ENCODE measurements at regions not wholly inside any gene's neighbourhood (a gene's known extent, or its start where the extent isn't known, plus 50 kb on each side); places are given as distances from the start of the nearest gene placed in this dataset.

DNA sequence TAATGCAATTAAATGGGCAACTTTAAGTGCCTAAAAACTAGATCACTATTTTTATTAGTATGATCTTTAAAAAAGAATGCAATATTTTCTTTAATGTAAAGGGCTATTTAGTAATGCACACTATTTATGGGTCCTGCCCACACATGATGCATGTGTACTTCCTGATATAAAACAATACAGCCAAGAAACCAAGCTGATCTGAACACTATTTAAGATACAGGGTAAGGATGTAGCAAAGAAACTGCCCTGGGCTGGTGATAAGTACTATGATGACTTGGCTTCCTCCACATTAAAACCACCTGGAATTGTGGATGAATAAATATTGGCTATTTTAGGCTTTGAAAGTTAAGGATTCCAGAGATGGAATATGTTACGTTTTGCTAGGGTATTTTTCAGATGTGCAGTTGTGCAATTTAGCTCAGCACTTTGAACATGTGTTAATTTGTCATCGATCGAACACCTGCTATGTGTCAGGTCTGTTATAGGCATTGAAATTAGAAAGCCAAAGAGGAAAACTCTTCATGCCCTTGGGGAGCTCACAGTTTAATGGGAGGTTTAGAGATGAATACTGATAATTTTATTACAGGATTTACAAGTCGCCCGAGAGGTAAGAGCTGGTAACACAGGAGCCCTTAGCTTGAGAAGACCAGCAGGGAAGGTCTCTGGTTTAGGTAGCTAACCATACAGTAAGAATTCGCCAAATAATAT, 276.7 kb downstream of the PLK2 start:
- no peaks in the 10 kb centered on the region for H3K9me3 ChIP-seq
- no peaks in the 10 kb centered on the region for H3K36me3 ChIP-seq
- no peak for DNase-seq
- TF ChIP-seq, protein P1, sequence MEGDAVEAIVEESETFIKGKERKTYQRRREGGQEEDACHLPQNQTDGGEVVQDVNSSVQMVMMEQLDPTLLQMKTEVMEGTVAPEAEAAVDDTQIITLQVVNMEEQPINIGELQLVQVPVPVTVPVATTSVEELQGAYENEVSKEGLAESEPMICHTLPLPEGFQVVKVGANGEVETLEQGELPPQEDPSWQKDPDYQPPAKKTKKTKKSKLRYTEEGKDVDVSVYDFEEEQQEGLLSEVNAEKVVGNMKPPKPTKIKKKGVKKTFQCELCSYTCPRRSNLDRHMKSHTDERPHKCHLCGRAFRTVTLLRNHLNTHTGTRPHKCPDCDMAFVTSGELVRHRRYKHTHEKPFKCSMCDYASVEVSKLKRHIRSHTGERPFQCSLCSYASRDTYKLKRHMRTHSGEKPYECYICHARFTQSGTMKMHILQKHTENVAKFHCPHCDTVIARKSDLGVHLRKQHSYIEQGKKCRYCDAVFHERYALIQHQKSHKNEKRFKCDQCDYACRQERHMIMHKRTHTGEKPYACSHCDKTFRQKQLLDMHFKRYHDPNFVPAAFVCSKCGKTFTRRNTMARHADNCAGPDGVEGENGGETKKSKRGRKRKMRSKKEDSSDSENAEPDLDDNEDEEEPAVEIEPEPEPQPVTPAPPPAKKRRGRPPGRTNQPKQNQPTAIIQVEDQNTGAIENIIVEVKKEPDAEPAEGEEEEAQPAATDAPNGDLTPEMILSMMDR (IDR thresholded peaks at IDR 0.05): no peak
- no peak for TF ChIP-seq POLR2A (IDR thresholded peaks at IDR 0.05)
- H3K4me1 ChIP-seq: peaks cover 0 to 26% (median 8%) of the 10 kb centered on the region in 12 donors
- intact Hi-C loops (cut with DNase I): loop anchor here in 2 of 10 donors (5.0 to 10.0 kb wide), 2 partner anchors 59 to 272 kb away; no protein-coding TSS in a partner anchor
- ATAC-seq: no peak
- WGBS, 4 donors: 71 to 75% (median 73%) methylated on average over 6 of the region's 6 CpGs
- H3K27me3 ChIP-seq: no peaks in the 10 kb centered on the region
- H3K4me3 ChIP-seq: no peak overlapping the region
- peak overlapping the region in 1 of 12 donors; percentile 36 for H3K27ac ChIP-seq

DNA sequence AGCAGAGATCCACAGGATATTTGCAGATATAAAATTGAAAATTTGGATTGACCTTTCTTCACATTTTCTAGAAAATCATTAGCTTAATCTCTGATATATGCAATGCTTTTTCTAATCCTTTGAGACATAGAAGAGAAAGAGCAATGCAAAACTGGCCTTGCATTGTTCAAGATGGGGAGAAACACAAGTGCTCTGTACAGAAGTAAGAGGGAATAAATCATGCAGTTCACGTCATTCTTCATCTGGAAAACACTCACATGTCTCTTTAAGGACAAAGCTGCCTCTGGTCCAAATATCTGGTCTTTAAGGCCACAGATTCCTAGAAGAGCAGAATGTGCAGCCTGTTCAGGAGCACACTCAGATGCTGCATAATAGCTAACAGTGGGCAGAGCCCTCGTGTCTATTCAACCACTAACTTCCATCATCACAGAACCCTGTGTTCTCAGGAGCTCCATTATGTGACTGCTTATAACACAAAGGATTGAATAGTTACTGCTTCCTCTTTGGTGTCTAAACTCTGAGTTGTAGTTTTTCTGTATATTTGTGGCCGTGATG, 277.5 kb downstream of the PLK2 start:
- intact Hi-C loops (cut with DNase I): loop anchor here in 2 of 10 donors (5.0 to 10.0 kb wide), 2 partner anchors 60 to 272 kb away; no protein-coding TSS in a partner anchor
- Histone ChIP-seq H3K27ac (peak overlapping the region in 4 of 12 donors; percentile 12 to 36 (median 16)), H3K36me3 (no peaks in the 10 kb centered on the region), H3K9me3 (no peaks in the 10 kb centered on the region), H3K4me1 (peaks cover 0 to 18% (median 5%) of the 10 kb centered on the region in 12 donors), H3K27me3 (no peaks in the 10 kb centered on the region), H3K4me3 (no peak overlapping the region)
- 49 to 73% (median 63%) methylated on average over 3 of the region's 3 CpGs for WGBS, 4 donors
- TF ChIP-seq POLR2A (IDR thresholded peaks at IDR 0.05): no peak
- TF ChIP-seq, protein P1 (IDR thresholded peaks at IDR 0.05): no peak
- DNase-seq: no peak
- ATAC-seq: no peak

DNA sequence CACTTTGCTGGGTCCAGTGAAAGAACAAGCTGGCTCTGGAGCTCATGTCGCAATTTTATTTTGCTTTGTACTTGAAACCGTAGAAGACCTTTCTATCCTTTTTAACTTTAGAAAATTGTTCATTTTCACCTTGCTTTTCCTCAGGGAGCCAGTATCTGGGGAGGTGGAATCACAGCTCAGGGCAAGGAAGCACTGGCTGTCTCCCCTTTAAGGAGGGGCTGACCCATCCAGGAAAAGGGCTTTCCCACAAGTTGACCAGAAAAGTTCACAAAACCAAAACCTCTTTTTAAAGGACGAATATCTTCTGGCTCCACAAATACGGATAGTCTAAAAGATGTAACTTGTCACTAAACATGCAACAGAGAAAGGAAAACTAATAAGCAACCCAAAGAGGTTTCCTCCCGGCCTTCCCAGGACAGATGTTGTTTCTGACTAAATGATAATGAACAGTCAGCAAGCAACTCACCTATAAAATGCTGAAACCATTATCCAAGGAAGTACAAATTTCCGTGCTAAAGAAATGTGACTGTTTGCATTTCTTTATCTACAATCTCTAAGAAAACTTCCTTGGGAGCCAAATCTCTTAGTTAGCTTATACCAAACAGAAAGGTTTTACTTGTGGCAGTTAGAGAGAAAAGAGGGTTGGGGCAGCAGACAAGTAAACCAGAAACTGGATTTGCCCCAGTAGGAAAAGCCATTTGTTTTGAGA, 278.2 kb downstream of the PLK2 start:
- no peak for ATAC-seq
- Histone ChIP-seq H3K36me3 (no peaks in the 10 kb centered on the region), H3K4me3 (no peak overlapping the region), H3K27me3 (no peaks in the 10 kb centered on the region), H3K9me3 (no peaks in the 10 kb centered on the region), H3K4me1 (peaks cover 0 to 18% (median 5%) of the 10 kb centered on the region in 12 donors), H3K27ac (peak overlapping the region in 5 of 12 donors; percentile 6 to 36 (median 16))
- no peak for DNase-seq
- 47 to 67% (median 57%) methylated on average over 6 of the region's 6 CpGs for WGBS, 4 donors
- intact Hi-C loops (cut with DNase I): loop anchor here in 2 of 10 donors (5.0 to 10.0 kb wide), 2 partner anchors 61 to 273 kb away; no protein-coding TSS in a partner anchor
- TF ChIP-seq, protein P1 (IDR thresholded peaks at IDR 0.05): no peak
- TF ChIP-seq POLR2A (IDR thresholded peaks at IDR 0.05): no peak

DNA sequence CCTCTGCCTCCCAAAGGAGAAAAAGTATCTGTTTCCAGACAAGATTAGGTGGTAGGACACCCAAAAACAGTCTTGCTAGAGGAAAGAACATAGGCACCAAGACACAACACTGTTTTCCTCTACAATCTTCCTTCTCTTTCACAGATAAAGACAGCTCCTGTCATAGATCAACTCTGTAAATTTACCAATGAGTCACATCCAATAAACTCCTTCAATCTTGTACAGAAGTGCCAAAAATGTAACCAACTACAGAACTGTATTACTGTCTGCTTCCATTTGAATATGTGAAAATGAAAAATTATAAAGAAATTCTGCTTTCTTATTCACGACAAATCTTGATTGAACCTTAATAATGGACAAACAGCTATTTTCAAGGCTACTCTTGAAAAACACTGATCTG, 286.9 kb downstream of the PLK2 start:
- TF ChIP-seq POLR2A (IDR thresholded peaks at IDR 0.05): no peak
- TF ChIP-seq, protein P1 (IDR thresholded peaks at IDR 0.05): no peak
- no peaks in the 10 kb centered on the region for H3K4me1 ChIP-seq
- no peaks in the 10 kb centered on the region for H3K27me3 ChIP-seq
- no peak overlapping the region for H3K4me3 ChIP-seq
- H3K27ac ChIP-seq: no peak overlapping the region
- H3K36me3 ChIP-seq: no peaks in the 10 kb centered on the region
- H3K9me3 ChIP-seq: no peaks in the 10 kb centered on the region
- 96 to 98% (median 98%) methylated on average over 1 of the region's 1 CpG for WGBS, 4 donors
- no peak for DNase-seq
- intact Hi-C loops (cut with DNase I): loop anchor here in 1 of 10 donors (10.0 kb wide), 1 partner anchor 278 kb away; no protein-coding TSS in a partner anchor
- ATAC-seq: no peak
